Retinal pigment epithelial cell (primary cell): ENCODE measurements at regions not wholly inside any gene's neighbourhood (a gene's known extent, or its start where the extent isn't known, plus 50 kb on each side); places are given as distances from the start of the nearest gene placed in this dataset.

Source experiments
- DNase-seq: peaks from one replicate; pipeline ENCODE4 v3.0.0-alpha.2; 2010; ENCODE audit warnings: low read depth
- H3K4me3 ChIP-seq: 2 replicates; pipeline ENCODE4 v1.5.1; 2011; ENCODE audit warnings: mild to moderate bottlenecking, low read length, control low read depth, moderate library complexity
- TF ChIP-seq, protein P1 (sequence below): conservative IDR thresholded peaks from 2 replicates; pipeline ENCODE4 v1.5.1; 2011; ENCODE audit warnings: low read depth, low read length, control low read depth, inconsistent platforms

DNA sequence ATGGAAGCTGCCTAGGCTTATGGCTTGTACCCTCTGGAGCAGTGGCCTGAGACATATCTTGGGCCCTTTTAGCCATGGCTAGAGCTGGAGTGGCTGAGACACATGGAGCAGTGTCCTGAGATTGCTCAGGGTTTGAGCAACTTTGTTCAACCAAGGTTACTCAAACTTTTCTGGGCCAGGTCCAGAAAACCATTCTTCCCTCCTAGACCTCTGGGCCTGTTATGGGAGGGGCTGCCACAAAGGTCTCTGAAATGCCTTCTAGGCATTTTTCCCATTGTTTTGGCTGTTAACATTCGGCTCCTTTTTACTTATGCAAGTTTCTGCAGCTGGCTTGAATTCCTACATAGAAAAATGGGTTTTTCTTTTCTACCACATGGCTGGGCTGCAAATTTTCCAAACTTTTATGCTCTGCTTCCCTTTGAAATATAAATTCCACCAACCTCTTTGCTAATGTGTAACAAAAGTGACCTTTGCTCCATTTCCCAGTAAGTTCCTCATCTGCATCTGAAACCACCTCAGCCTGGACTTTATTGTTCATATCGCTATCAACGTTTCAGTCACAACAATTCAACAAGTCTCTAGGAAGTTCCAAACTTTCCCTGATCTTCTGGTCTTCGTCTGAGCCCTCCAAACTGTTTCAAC, 84.9 kb upstream of the MAP4K3 start:
- DNase-seq: no peak
- H3K4me3 ChIP-seq: no peak overlapping the region
- TF ChIP-seq, protein P1, sequence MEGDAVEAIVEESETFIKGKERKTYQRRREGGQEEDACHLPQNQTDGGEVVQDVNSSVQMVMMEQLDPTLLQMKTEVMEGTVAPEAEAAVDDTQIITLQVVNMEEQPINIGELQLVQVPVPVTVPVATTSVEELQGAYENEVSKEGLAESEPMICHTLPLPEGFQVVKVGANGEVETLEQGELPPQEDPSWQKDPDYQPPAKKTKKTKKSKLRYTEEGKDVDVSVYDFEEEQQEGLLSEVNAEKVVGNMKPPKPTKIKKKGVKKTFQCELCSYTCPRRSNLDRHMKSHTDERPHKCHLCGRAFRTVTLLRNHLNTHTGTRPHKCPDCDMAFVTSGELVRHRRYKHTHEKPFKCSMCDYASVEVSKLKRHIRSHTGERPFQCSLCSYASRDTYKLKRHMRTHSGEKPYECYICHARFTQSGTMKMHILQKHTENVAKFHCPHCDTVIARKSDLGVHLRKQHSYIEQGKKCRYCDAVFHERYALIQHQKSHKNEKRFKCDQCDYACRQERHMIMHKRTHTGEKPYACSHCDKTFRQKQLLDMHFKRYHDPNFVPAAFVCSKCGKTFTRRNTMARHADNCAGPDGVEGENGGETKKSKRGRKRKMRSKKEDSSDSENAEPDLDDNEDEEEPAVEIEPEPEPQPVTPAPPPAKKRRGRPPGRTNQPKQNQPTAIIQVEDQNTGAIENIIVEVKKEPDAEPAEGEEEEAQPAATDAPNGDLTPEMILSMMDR: no peak

DNA sequence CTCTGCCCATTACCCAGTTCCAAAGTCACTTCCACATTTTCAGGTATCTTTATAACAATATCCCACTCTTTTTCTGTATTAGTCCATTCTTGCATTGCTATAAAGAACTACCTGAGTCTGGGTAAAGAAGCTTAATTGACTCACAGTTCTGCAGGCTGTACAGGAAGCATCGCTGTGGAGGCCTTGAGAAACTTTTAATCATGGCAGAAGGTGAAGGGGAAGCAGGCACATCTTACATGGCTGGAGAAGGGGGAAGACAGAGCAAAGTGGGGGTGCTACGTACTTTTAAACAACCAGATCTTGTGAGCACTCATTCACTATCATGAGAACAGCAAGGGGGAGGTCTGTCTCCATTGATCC, 85.4 kb upstream of the MAP4K3 start:
- TF ChIP-seq, protein P1: no peak
- DNase-seq: no peak
- H3K4me3 ChIP-seq: no peak overlapping the region

DNA sequence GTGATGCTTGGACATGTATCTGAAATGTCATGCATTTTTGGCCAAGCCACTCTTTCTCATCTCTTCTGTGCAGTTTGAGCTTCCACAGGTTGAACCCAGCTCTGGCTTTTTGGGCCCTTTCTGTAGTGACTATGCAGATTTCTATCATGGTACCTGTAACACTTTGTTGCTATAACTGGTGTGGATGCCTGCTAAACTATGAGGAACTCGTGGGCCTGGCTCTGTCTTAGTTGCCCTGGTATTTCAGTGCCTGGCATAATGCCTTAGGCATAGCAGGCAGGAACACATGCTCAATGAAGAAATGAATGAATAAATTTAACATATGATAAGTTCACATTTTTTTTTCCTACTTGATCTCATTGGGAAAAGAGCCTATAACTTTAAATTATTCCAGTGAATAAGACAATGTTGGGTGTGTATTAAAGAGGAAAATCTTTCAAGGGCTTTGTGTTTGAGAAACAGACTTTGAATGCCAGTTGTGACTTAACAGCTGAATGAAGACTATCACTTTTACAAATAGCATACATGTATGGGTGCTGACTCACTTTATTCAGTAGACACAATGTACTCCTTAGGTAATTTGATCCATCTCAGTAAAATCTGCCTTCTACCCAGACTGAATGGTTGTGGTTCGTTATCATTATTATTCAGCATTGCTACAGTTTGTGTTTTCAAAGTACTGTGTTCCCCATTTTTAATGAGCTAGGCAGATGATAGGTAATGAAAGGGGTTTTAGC, 86.4 kb upstream of the MAP4K3 start:
- H3K4me3 ChIP-seq: no peak overlapping the region
- DNase-seq: peak; percentile 74
- TF ChIP-seq, protein P1: no peak

DNA sequence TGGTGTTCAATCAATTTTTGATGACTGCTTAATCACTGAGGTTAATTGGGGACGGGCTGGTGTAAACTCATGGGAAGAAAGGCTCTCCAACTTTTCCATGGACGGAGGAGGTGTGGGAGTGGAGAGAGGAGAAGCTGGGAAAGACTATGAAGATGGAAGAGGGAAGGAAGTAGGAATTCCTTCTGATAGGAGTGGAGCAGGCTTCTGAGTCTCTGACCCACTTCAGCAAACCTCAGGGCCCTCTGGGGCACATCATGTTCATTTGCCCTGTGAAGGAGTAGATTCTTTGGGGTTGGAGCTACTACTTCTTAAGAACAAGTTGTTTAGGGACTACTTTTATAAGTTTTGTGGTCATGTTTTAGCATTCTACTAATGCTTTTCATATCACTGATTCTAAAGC, 87.0 kb upstream of the MAP4K3 start:
- TF ChIP-seq, protein P1: no peak
- H3K4me3 ChIP-seq: no peak overlapping the region
- DNase-seq: no peak

DNA sequence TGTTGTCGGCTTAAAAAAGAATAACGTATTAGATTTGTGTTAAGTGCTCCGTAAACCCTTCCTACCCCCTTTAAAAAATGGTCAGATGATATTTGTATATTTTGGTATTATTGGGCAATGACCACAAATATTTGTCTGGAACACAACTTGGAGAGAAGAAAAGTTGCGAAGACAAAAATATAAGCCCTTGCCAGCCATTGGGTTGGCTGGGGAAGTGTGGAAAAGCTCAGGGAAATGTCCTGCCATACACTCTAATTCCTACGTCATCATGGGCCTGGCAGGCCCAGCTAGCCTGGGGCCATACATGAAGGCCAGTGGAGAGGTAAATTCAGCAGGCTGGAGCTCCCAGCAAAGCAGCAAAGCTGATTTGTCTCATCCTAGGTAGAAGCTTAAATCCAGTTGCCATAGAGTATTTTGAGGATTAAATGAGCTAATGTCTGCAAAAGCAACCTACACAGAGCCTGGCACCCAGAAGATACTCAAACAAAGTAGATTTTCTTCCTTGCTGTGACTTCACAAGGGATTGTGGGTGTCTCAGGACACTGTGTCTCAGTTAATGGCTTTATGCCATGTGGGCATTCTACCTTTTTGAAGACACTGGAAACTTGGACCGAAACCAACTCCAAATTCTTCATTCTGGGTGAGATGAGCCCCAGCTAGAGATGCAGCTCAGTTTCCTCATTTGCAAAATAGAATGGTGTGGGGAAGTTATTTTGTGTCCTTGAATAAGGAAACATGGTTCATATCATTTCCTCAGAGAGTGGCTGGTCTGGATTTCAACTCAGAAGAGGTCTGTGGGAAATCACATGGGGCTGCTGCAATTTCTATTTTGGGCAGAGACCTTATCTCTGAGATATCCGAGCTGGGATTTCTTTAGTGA, 87.9 kb upstream of the MAP4K3 start:
- H3K4me3 ChIP-seq: no peak overlapping the region
- TF ChIP-seq, protein P1: no peak
- no peak for DNase-seq

DNA sequence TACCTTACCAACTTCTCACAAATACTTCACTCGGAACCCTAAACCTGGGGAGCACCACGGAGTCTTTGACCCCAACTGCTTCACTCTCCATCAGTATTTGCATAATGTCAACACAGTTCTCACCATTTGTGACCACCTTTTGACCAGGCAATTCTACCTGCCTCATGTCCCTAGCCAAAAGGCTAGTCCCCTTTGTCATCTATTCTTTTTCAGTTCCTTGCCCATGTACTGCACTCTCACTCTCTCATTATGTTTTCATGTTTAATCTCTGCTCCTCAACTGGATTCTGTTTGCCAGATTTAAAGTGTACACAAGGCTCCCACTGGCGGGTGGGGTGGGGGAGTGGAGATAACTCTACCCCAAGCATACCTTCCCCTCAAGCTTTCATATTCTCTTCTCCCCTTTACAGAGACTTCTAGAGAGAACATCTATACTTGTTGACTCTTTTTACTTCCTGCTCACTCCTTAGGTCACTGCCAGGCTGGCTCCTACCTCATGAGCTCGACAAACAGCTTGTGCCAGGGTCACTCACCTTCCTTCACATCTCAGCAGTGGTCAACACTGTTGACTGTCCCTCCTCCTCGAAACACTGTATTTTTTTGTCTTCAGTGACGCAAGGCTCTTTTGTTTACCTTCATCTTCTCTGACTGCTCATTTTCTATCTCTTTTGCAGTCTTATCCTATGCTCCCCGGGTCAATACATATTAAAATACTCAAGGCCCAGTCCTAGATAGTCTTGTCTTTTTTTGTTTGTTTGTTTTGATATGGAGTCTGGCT, 88.7 kb upstream of the MAP4K3 start:
- TF ChIP-seq, protein P1: no peak
- DNase-seq: no peak
- H3K4me3 ChIP-seq: no peak overlapping the region
